Hematopoietic multipotent progenitor cell (in vitro differentiated cells): ENCODE measurements at regions not wholly inside any gene's neighbourhood (a gene's known extent, or its start where the extent isn't known, plus 50 kb on each side); places are given as distances from the start of the nearest gene placed in this dataset.

Experiments
- DNase-seq, 3 donors: peaks; one replicate each; pipeline ENCODE4 v3.0.0-alpha.2; 2011 to 2015; ENCODE audit warnings: low read depth in 2 of 3, low spot score in 2 of 3

DNA sequence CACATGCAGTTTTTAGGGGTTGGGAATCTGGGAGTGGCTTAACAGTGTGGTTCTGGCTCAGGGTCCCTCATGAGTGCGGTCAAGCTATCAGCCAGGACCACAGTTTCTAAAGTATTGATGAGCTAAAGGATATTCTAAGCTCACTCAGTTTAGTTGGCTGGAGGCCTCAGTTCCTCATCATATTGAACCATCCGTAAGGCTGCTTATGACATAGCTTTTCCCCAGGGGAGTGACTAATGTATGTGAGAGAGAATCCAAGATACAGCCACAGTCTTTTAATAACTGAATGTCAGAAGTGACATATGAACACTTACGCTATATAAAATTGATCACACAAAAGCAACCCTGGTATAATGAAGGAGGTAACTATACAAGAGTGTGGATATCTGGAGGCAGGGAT lies 245.3 kb downstream of the POLR1F start:
- no peak for DNase-seq

DNA sequence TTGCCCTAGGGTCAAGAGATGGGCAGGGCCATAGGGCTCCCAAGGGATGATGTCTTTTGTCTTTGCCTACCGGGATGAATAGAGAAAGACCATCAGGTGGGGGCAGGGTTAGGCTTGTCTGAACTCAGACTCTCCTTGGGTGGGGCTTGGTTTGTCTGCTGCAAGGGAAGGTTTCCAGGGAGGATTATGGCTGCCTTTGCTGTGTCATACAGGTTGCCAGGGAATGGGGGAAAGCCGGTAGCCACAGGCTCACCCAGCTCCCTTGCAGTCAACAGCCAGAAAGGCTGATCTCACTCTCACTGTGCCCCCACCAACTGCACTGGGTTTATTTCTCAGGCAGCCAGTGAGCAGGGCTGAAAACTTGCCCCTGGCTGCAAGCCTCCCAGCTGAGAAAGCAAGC lies 253.2 kb downstream of the POLR1F start:
- no peak for DNase-seq

DNA sequence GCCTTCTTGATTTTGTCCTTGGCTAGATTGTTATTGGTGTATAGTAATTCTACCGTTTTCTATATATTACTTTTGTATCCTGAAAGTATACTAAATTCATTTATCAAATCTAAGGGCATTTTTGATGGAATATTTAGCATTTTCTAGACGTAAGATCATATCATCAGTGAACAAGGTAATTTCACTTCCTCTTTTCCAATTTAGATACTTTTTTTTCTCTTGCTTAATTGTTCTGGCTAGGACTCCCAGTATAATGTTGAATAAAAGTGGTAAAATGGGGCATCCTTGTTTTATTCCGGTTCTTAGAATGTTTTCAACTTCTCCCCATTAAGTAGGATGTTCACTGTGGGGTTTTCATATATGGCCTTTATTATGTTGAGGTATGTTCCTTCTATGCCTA lies 260.7 kb downstream of the POLR1F start:
- no peak for DNase-seq

DNA sequence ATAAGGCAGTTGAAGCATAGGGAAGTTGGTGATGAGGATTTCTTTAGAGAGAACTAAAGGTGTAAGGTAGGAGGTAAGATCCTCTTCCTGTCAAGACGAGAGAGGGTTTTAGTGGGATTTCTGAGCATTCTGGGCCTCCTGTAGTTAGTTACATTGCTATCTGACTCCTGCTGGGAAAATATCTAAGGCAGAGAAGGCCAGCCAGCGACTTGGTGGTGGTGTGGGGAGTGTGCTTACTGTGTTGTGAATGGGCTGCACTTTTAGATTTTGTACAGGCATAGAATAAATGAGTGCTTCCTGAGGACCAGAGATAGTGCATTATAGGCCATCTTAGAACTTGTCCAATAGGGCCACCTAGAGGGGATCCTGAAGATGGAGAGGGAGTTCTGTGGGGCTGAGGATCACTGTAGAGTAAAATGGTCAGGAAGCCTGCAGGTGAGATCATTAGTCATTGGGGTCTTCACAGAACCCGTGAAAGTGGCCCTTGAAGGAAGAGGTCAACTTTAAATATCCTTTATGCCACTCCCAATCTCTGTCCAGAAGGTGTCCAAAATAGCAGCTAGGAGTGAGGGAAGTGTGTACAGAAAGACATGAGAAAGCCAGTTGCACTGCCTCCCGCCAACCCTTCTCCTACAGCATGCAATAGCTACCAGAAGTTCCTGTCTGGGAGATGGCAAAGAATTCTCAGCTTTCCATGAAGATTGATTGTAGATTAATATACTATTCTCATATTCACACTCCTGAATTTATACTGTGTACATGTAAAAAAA lies 266.6 kb downstream of the POLR1F start:
- peak in 2 of 3 donors; percentile 7 to 19 for DNase-seq

DNA sequence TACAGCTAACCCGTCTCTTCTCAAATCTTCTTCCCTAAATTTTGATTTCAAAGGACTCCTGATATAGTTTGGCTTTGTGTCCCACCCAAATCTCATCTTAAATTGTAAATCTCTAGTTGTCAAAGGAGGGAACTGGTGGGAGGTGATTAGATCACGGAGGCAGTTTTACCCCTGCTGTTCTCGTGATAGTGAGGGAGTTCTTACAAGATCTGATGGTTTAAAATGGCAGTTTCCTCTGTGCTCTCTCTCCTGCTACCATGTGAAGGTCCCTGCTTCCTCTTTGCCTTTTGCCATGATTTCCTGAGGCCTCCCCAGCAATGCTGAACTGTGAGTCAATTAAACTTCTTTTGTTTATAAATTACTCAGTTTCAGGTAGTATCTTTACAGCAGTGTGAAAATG lies 269.3 kb downstream of the POLR1F start:
- DNase-seq: peak in 1 of 3 donors; percentile 8

DNA sequence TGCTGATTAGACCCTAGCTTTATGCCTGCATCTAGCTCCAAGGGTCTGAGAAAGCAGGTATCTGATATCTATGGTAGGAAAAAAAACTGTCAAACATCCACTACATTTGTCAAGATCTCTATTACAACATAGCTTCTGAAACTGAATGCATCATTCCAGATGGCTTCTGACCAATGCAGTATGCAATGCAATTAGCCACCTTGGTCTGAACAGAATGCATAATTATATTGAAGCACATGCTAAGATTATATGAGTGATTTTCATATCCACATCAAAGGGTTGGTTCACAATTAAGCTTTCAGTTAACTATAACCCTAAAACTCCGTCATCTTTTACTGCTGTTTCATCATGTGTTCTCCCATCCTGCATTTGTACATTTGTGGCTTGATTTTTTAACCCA lies 271.4 kb downstream of the POLR1F start:
- DNase-seq: no peak

DNA sequence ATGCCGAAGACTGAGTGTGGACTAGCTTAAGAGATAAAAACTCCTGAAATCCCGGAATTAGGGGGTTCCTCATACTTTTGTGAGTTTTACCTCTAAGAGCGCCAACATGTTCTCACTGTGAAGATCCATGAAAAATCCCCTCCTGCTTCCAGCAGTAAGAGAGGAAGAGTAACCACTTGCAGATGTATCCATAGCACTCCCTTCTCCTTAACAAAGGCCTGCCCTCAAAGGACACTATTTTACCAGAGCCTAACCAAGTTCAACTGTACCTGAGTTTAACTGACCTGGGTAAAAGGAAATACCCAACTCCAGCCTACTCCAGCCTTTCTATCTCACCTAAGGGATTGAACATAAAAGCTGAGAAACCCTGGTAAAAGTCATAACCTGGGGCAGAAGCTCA lies 280.9 kb downstream of the POLR1F start:
- no peak for DNase-seq

DNA sequence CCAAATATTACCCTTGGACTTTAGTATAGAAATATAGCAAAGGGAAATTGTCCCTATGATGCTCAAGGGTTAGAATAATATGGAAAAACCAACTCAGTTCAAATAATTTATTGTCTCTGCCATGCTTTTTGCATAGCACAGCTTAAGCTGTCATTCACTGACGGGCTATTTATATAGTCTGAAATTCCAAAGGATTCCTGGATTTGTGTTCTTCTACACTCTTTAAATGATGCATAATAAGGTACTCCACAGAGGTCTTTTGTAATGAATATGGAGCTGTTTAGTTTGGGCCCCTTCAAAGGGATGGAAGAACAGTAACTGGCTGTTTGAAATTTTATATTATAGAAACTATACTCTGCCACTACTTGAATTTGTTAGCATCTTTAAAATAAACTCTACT lies 276.6 kb upstream of the FERD3L start:
- DNase-seq: no peak

DNA sequence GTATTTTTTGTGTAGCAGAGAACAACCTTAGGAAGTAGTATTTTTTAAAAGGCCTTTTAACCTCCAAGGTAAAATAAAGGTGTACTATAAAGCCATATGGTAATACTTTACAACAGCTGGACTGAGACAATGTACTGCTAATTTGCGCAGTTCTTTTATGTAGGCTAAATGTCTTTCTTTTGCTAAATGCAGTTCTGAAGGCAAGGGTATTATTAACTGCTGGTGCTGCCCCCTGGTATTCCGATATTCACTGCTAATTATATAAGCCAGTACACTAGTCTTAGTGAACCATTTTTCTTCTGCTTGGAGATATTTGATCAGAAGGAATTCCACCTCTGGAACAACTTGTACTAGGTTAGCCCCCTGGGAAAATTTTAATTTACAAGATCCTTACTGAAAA lies 272.0 kb upstream of the FERD3L start:
- no peak for DNase-seq

DNA sequence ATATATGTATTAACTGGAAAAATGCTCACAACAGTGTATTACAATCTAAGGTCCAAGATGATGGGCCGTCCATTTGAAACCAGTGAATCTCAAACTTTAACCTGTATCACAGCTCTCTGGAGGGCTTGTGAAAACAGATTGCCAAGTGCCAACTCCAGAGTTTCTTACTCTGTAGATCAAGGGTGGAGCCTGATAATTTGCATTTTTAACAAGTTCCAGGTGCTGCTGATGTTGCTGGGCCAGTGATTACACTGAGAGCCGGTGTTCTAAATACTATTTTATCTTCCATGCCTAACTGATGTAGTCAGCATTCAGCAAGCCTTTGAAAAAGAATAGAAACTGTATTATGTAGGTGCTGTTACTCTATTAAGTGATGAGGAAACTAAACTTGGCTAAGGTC lies 269.9 kb upstream of the FERD3L start:
- DNase-seq: no peak

DNA sequence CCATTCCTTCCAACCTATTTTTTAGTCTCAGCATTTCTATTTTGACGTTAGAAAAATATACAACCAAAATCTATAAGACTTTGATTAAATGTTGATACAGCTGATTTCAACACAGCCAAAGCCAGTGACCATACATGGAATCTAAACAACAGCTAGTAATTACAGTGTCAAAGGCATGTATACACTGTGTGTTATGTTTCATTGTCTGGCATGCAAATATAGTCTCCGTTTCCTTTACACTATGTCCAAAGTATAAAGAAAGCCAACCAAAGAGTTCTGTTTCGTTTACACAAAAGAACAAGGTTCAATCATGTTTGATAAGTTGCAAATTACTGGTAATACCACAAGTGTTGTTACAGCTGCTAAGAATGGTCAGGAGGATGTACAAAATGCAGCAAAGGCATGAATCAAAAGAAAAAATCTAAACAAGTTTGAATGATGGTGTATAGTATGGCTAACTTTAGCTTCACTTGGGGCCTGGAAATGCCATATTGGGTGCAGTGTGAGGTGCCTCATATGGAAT lies 268.3 kb upstream of the FERD3L start:
- no peak for DNase-seq

DNA sequence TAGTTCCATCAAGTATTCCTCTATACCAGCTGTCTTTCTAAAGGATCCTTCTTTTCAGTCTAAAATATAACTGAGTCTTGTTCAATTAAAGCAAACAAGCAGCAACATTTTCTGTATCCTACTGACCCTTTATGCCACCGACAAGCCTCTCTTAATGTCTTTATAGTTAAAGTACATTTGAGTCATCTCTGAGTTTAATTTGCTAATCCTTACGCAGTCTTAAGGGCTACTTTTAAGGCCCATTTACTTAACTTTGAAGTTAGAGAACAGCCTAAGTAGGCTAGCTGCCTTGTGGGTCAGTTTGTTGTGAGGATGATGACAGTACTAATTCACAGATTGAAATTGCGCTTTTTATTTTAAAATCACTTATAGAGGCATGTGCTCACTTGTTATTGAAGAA lies 265.5 kb upstream of the FERD3L start:
- no peak for DNase-seq

DNA sequence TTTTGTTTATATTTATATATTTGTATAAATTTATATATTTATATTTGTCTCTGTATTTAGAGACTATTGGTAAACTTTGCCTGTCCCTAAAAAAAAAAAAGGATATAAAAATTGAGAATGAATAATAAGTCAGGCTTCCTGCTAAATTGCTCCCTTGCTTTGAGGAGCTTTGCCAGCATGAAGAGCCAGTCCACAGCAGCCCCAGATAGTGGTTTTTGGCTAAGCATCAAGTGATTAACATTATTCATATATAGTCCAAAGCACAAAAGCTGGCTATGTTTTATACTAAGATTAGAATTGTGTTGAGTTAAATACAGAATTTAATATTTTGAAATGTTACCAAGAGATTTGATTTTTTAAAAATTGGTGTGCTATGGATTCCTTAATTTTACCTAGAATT lies 264.9 kb upstream of the FERD3L start:
- DNase-seq: no peak

DNA sequence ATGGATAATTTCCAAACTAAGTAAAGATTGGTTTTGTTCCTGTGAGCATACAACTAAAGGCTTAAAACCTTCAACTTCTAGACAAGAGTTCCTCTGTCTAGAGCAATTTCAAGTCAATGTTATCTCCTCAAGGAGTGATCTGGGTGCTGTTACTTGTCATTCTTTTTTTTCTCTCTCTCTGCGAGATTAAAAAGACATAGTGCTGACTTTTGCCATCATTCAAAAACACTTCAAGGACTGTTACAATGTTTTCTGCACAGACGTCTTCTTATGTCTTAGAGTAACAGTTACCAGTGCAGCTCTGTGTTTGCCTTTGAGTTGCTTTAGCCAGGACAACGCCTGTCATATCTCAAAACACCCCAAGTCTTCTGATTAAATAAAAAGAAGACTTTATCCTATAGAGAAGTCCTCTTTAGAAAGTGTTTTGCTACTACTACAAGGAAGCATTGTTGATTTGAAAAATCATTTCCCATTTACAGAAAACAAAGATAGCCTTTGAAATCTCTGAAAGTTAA lies 263.5 kb upstream of the FERD3L start:
- DNase-seq: no peak

DNA sequence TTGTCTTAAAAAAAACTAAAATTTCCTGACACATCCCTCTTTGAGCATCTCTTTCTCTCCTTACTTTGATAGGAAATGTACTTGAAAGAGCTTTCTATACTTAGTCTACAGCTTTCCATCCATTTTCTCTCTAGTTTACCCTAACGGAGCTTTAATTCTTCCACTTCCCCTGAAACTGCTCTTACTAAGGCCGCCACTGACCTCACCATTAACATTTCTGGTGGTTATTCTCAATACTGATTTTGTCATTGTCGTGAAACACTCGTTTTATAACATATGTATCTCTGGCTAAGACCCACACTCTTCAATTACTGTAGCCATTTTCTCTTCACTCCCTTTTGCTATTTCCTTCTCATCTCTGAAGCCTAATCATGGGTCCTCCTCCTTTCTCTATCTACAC lies 262.0 kb upstream of the FERD3L start:
- no peak for DNase-seq

DNA sequence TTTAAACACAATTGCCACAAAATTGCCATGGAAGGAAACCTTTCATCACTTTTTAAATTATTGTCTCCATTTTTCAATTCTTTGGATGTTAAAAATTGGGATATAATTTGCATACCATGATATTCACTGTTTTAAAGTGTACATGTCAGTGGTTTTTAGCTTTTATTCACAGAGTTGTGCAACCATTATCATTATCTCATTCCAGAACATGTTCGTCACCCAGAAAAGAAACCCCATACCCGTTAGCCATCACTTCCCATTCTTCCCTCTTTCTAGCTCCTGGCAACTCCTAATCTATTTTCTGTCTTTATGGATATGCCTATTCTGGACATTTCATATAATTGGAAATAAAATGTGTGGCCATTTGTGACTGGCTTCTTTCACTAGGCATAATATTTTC lies 260.3 kb upstream of the FERD3L start:
- no peak for DNase-seq

DNA sequence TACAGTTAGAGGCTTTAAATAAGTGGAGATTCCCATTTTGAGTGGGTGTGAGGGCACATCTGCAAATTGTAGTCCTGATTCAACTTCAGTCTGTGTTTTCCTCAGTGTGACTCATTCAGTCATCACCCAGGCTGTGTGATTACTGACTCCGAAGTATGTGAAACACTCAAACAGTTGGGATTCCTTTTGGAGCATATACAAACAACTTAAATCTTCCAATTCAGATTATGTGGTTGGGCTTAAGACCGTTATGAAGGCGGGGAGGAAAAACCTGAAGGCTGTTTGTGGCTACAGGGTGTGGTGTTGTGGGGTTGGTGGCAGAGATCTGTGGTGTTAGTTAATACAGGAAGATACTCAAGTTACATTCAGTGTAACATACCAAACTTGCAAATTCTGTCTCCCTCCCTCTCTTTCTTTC lies 259.7 kb upstream of the FERD3L start:
- DNase-seq: peak in 2 of 3 donors; percentile 27

DNA sequence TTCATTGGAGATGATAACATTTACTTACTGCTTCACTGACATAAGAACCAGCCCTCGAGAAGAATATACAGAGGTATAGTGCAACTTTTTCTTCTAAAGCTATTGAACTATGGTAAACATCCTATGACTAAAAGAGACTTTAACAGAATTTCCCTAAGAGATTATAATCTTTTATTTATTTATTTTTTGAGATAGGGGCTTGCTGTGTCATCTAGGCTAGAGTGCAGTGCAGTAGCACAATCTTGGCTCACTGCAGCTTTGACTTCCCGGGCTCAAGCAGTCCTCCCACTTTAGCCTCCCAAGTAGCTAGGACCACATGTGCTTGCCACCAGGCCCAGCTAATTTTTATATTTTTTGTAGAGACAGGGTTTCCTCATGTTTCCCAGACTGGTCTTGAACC lies 258.5 kb upstream of the FERD3L start:
- DNase-seq: no peak

DNA sequence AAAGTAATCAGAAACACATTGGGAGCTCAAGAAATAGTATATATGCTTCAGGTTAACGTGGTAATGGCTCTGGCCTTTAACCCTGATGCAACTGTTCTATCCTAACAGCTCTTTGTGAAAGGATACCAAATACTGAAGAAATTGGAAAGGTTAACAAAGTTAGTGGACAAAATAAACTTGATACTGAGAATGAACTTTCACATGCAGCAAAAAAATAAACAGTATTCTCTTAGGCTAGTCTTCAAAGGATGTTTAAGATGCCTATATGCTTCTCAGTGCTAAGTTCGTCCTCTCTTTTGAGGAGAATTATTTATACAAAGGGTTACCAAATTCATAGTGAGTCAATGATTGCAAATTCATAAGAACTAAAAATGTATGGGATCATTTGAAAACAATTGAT lies 256.2 kb upstream of the FERD3L start:
- no peak for DNase-seq

DNA sequence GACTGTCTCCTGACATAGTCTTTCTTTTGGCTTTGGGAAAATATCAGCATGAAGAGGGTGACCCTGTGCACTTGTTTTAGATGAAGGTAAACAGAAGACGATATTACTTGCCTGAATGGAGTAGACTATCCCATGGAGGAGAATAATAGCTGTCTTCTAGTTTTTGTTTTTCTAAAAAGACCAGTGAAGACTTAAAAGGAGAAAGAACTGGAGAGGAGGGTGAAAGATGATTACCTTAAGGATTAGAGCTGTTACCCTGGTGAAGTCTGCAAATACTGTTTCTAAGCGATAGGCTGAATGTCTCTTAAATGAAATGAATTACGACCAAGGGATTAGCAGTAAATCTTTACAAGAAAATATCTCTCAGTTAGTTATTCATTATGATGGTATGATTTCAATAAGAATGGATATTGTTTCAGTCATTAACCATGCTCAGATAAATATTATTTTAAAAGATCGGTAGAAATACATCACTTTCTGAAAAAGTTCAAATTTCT lies 255.6 kb upstream of the FERD3L start:
- DNase-seq: no peak

DNA sequence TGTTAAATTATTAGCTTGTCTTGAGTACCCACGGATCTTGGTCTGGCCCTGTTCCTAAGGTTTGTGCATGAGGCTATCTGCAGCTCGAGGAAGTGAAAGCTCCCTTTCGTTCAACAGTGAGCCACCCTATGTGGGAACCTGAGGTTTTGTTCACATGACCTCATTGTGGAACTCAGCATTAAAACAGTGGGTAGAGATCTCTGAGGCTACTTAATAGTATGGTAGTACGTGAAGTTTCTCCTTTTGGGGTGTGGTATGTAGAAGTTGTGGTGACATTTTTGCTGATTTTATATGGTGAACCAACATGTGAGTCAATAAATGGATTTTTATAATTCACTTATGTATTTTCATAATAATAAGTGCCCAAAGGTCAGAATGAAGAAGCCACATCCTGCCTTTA lies 252.7 kb upstream of the FERD3L start:
- peak in 2 of 3 donors; percentile 7 to 48 for DNase-seq

DNA sequence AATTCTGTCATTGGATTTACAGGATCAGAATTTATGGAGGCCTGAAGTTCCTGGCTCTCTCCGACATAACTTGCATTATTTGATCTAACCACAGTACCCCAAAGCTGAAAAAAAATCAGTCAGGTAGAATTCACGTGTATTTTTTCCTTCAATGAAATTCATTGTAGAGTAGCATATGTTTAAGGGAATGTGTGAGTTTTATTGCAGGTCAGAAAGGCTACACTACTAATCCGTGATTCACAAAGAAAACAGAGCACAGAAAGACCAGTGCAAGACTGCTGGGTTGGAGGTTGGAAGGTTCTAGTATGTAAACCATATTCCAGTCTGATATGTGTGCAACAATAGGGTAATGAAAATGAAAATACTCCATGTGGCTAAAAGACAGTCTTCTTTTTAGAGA lies 247.0 kb upstream of the FERD3L start:
- DNase-seq: no peak
